ENCODE measurements at regions not wholly inside any gene's neighbourhood (a gene's known extent, or its start where the extent isn't known, plus 50 kb on each side); places are given as distances from the start of the nearest gene placed in this dataset.

DNA sequence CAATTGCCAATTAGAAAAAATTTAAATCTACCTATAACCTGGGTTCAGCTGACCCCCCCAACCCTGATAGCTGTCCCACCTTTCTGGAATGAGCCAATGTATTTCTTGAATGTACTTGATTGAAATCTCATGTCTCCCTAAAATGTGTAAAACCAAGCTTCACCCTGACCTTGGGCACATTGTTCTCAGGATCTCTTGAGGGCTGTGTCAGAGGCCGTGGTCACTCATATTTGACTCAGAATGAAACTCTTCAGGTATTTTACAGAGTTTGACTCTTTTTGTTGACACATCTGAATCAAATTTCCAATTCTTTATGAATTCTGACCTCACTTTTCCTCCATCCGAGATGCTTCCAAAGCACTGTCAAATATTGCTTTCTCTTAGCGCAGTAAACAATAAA lies 115.3 kb upstream of the BEND4 start:
- Mint-ChIP-seq H3K9me3 (ENCODE audit: low read depth, unreplicated experiment) (no peaks in the 10 kb centered on the region), H3K4me1 (ENCODE audit: low read depth, unreplicated experiment) (no peaks in the 10 kb centered on the region)

DNA sequence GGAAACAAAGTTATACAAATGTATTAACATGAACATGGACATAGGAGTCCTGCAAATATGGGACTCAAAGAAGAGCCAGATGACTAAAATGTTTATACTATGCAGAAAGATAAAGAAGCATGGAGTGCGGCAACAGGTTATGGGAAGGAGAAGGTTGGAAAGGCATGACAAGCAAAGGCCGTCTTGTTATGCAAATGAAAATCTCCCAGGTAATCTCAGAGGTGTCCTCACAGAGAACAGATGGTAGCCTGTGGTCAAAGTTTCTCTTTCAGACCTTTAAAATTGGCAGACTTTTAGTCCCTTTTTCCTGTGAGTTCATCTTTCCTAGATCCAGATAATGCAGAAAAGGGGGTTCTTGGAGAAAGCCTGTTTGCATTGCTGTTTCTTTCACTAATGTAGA lies 116.4 kb upstream of the BEND4 start:
- Mint-ChIP-seq H3K36me3 (ENCODE audit: insufficient read depth, unreplicated experiment) (no peaks in the 10 kb centered on the region), H3K4me1 (ENCODE audit: low read depth, unreplicated experiment) (no peaks in the 10 kb centered on the region), H3K9me3 (ENCODE audit: low read depth, unreplicated experiment) (no peaks in the 10 kb centered on the region), H3K4me3 (ENCODE audit: low read depth, unreplicated experiment) (no peak overlapping the region), H3K27ac (ENCODE audit: unreplicated experiment) (no peak overlapping the region), H3K27me3 (ENCODE audit: unreplicated experiment) (no peaks in the 10 kb centered on the region)
- TF ChIP-seq, protein P1, sequence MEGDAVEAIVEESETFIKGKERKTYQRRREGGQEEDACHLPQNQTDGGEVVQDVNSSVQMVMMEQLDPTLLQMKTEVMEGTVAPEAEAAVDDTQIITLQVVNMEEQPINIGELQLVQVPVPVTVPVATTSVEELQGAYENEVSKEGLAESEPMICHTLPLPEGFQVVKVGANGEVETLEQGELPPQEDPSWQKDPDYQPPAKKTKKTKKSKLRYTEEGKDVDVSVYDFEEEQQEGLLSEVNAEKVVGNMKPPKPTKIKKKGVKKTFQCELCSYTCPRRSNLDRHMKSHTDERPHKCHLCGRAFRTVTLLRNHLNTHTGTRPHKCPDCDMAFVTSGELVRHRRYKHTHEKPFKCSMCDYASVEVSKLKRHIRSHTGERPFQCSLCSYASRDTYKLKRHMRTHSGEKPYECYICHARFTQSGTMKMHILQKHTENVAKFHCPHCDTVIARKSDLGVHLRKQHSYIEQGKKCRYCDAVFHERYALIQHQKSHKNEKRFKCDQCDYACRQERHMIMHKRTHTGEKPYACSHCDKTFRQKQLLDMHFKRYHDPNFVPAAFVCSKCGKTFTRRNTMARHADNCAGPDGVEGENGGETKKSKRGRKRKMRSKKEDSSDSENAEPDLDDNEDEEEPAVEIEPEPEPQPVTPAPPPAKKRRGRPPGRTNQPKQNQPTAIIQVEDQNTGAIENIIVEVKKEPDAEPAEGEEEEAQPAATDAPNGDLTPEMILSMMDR (IDR thresholded peaks at IDR 0.05; ENCODE audit: unreplicated experiment) = no peak
- intact Hi-C loops (cut with micrococcal nuclease; ENCODE audit: unreplicated experiment) = no loop called here
- CTCF ChIA-PET = no interaction called here
- DNase-seq = no peak
- BruUV-seq (replicated peaks) = no TSS peak

More for the DNA sequence above, 115.3 kb upstream of the BEND4 start:
- CTCF ChIA-PET = no interaction called here
- no peaks in the 10 kb centered on the region for H3K36me3 Mint-ChIP-seq (ENCODE audit: insufficient read depth, unreplicated experiment)
- no peak overlapping the region for H3K27ac Mint-ChIP-seq (ENCODE audit: unreplicated experiment)
- TF ChIP-seq, protein P1 (IDR thresholded peaks at IDR 0.05; ENCODE audit: unreplicated experiment) = no peak
- H3K4me3 Mint-ChIP-seq (ENCODE audit: low read depth, unreplicated experiment) = no peak overlapping the region
- H3K27me3 Mint-ChIP-seq (ENCODE audit: unreplicated experiment) = no peaks in the 10 kb centered on the region
- no peak for DNase-seq
- no TSS peak for BruUV-seq (replicated peaks)
- intact Hi-C loops (cut with micrococcal nuclease; ENCODE audit: unreplicated experiment) = no loop called here

DNA sequence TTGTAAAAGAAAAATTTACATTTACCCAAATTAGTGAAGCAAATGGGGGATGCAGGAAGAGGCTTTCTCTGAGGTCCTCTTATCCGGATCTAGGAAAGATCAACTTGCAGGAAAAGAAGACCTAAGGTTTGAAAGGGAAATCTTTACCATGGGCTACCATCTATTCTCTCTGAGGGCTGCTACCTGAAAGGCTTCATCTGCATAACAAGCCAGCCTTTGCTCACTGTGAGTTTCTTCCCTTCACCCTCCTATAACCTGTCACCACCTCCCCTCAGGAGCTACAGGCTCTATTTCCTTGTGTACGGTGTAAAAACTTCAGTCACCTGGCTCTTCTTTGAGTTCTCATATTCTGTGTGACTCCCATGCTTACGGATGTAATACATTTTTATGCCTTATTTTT lies 118.6 kb upstream of the BEND4 start:
- H3K27me3 Mint-ChIP-seq (ENCODE audit: unreplicated experiment) = no peaks in the 10 kb centered on the region
- no peaks in the 10 kb centered on the region for H3K36me3 Mint-ChIP-seq (ENCODE audit: insufficient read depth, unreplicated experiment)
- H3K9me3 Mint-ChIP-seq (ENCODE audit: low read depth, unreplicated experiment) = no peaks in the 10 kb centered on the region
- CTCF ChIA-PET = interaction anchor here (0.7 kb wide), 1 partner anchor 14 kb away, joined by 10 read pairs; no protein-coding TSS in a partner anchor
- DNase-seq = no peak
- TF ChIP-seq, protein P1 (IDR thresholded peaks at IDR 0.05; ENCODE audit: unreplicated experiment) = no peak
- H3K4me3 Mint-ChIP-seq (ENCODE audit: low read depth, unreplicated experiment) = no peak overlapping the region
- H3K27ac Mint-ChIP-seq (ENCODE audit: unreplicated experiment) = no peak overlapping the region
- intact Hi-C loops (cut with micrococcal nuclease; ENCODE audit: unreplicated experiment) = no loop called here
- H3K4me1 Mint-ChIP-seq (ENCODE audit: low read depth, unreplicated experiment) = no peaks in the 10 kb centered on the region
- no TSS peak for BruUV-seq (replicated peaks)

DNA sequence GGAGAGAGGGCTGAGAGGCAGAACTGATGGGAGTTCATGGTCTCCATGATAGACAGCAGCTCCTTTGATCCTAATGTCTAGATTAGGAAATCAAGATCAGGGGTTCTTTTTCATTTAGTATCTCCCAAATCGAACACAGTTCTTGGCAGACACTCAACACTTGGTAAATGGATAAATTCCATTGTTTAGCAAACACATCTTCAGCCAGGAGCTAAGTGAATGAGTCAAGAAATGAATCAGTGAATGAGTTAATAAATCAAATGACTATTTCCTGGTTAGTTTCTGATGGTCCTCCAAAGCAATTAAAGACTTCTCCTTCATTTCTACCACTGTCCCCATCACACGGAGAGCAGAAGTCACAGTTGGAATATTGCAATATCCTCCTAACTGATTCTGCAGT lies 120.0 kb upstream of the SHISA3 start:
- TF ChIP-seq, protein P1 (IDR thresholded peaks at IDR 0.05; ENCODE audit: unreplicated experiment) = no peak
- CTCF ChIA-PET = no interaction called here
- Mint-ChIP-seq H3K27ac (ENCODE audit: unreplicated experiment) (no peak overlapping the region), H3K4me3 (ENCODE audit: low read depth, unreplicated experiment) (no peak overlapping the region), H3K4me1 (ENCODE audit: low read depth, unreplicated experiment) (no peaks in the 10 kb centered on the region), H3K9me3 (ENCODE audit: low read depth, unreplicated experiment) (no peaks in the 10 kb centered on the region), H3K27me3 (ENCODE audit: unreplicated experiment) (no peaks in the 10 kb centered on the region), H3K36me3 (ENCODE audit: insufficient read depth, unreplicated experiment) (no peaks in the 10 kb centered on the region)
- BruUV-seq (replicated peaks) = no TSS peak
- intact Hi-C loops (cut with micrococcal nuclease; ENCODE audit: unreplicated experiment) = no loop called here
- DNase-seq = no peak
